Karpas-422 (cell line): ENCODE measurements at regions not wholly inside any gene's neighbourhood (a gene's known extent, or its start where the extent isn't known, plus 50 kb on each side); places are given as distances from the start of the nearest gene placed in this dataset.

ENCODE experiments used
- DNase-seq: peaks from one replicate; pipeline ENCODE4 v3.0.0-alpha.2; 2015
- H2AFZ ChIP-seq: fragments of 200-600 bp; sonication (generic); 2 replicates; pipeline ENCODE4 v1.6.1; 2014; ENCODE audit warnings: antibody characterized with exemption, low read length, mixed read lengths
- H3K27ac ChIP-seq: fragments of 200-600 bp; sonication (generic); 2 replicates; pipeline ENCODE4 v1.5.1; 2014; ENCODE audit warnings: mild to moderate bottlenecking, low read length, moderate library complexity
- H3K27me3 ChIP-seq: fragments of 200-600 bp; sonication (generic); 2 replicates; pipeline ENCODE4 v1.6.1; 2014; ENCODE audit warnings: low read length, mixed read lengths
- H3K36me3 ChIP-seq: fragments of 200-600 bp; sonication (generic); 2 replicates; pipeline ENCODE4 v1.6.1; 2014; ENCODE audit warnings: low read length, mixed read lengths; ENCODE audit not compliant: insufficient read depth
- H3K4me1 ChIP-seq: fragments of 200-600 bp; sonication (generic); 2 replicates; pipeline ENCODE4 v1.6.1; 2014; ENCODE audit warnings: mild to moderate bottlenecking, low read length, mixed read lengths
- H3K4me2 ChIP-seq: fragments of 200-600 bp; sonication (generic); 2 replicates; pipeline ENCODE4 v1.6.1; 2014; ENCODE audit warnings: low read length, low read depth, mild to moderate bottlenecking; ENCODE audit not compliant: poor library complexity, severe bottlenecking
- H3K4me3 ChIP-seq: fragments of 200-600 bp; sonication (generic); 2 replicates; pipeline ENCODE4 v1.5.1; 2014; ENCODE audit warnings: mild to moderate bottlenecking, antibody characterized with exemption, low read length, mixed read lengths
- H3K79me2 ChIP-seq: fragments of 200-600 bp; sonication (generic); 2 replicates; pipeline ENCODE4 v1.6.1; 2014; ENCODE audit warnings: mild to moderate bottlenecking, low read length, mixed read lengths
- H3K9ac ChIP-seq: fragments of 200-600 bp; sonication (generic); 2 replicates; pipeline ENCODE4 v1.6.0; 2014; ENCODE audit warnings: low read length
- H3K9me2 ChIP-seq: fragments of 200-600 bp; sonication (generic), shearing (Covaris generic); replicated peaks from 2 replicates; pipeline ENCODE4 v1.6.0; 2014; ENCODE audit warnings: mild to moderate bottlenecking, low read length, moderate library complexity; ENCODE audit not compliant: insufficient read depth
- H3K9me3 ChIP-seq: fragments of 300-700, 200-600 bp; sonication (generic); 2 replicates; pipeline ENCODE4 v1.6.1; 2014; ENCODE audit warnings: low read length, mixed read lengths
- H4K20me1 ChIP-seq: fragments of 200-600 bp; sonication (generic); 2 replicates; pipeline ENCODE4 v1.6.1; 2014; ENCODE audit warnings: mild to moderate bottlenecking, antibody characterized with exemption, low read length, low read depth; ENCODE audit not compliant: insufficient read depth

DNA sequence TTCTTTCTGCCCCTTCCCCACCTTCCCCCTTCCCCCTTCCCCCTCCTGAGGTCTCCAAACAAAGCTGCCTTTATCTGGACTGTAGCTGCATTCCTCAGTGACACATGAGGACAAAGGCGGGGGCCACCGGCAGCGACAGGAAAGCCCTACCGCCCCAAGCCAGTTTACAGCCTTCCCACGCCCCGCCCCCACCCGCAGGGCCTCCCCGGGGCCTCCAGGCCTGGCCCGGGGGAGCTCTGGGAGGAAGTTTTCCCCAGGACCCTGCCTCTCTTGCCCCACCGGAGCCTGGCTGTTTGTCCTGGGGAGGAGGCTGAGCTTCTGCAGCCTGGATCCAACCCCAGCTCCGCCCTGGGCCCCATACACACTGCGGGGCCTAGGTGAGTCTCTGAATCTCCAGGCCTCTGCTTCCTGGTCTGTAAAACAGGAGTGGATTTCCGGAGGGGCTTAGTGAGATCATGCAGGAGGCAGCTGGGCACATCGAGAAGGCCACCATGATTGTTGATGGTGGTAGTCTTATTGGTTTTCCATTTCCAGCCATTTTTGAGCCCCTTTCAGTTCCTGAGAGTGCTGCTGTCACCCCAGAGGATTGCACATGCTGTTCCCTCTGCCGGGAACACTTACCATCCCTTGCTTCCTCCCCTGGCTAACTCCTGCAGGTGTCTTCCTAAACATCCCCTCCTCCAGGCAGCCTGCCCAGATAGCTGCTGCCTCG lies 130.7 kb downstream of the MN1 start:
- H3K27ac ChIP-seq = no peak overlapping the region
- no peak overlapping the region for H3K9ac ChIP-seq
- no peak overlapping the region for H2AFZ ChIP-seq
- H3K9me3 ChIP-seq = no peaks in the 10 kb centered on the region
- no peaks in the 10 kb centered on the region for H3K36me3 ChIP-seq
- no peak overlapping the region for H3K4me3 ChIP-seq
- no peaks in the 10 kb centered on the region for H3K27me3 ChIP-seq
- DNase-seq = no peak
- no peaks in the 10 kb centered on the region for H4K20me1 ChIP-seq
- H3K9me2 ChIP-seq = no peaks in the 10 kb centered on the region
- no peak overlapping the region for H3K4me2 ChIP-seq
- H3K79me2 ChIP-seq = no peaks in the 10 kb centered on the region
- peaks cover 10% of the 10 kb centered on the region for H3K4me1 ChIP-seq

DNA sequence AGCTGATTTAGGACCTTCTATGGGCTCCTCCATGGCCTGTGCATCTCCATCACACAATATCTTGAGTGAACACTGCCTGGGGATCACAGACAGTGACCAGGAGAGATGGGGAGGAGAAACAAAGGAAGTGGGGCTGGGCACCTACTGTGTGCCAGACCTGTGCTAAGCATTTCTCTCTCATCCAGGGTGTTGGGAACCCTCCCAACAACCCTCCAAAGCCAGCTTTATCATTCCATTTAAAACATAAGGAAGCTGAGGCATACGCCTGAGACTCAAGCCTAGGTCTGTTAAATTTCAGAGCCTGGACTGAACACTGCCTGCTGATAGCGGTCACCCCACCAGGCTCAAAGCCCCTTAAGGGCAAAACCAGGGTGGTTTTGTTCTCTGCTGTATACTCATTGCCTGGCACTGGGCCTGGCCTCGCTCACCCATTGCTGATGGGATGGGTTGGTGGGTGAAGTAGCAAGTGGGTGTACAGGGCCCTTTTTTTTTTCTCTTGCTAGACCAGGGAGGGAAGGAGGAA lies 130.1 kb downstream of the MN1 start:
- no peak overlapping the region for H2AFZ ChIP-seq
- no peaks in the 10 kb centered on the region for H3K36me3 ChIP-seq
- H4K20me1 ChIP-seq = no peaks in the 10 kb centered on the region
- no peaks in the 10 kb centered on the region for H3K9me2 ChIP-seq
- H3K27me3 ChIP-seq = no peaks in the 10 kb centered on the region
- no peak overlapping the region for H3K4me3 ChIP-seq
- no peak overlapping the region for H3K27ac ChIP-seq
- H3K4me1 ChIP-seq = peaks cover 10% of the 10 kb centered on the region
- no peaks in the 10 kb centered on the region for H3K9me3 ChIP-seq
- H3K4me2 ChIP-seq = no peak overlapping the region
- H3K9ac ChIP-seq = no peak overlapping the region
- H3K79me2 ChIP-seq = no peaks in the 10 kb centered on the region
- no peak for DNase-seq

DNA sequence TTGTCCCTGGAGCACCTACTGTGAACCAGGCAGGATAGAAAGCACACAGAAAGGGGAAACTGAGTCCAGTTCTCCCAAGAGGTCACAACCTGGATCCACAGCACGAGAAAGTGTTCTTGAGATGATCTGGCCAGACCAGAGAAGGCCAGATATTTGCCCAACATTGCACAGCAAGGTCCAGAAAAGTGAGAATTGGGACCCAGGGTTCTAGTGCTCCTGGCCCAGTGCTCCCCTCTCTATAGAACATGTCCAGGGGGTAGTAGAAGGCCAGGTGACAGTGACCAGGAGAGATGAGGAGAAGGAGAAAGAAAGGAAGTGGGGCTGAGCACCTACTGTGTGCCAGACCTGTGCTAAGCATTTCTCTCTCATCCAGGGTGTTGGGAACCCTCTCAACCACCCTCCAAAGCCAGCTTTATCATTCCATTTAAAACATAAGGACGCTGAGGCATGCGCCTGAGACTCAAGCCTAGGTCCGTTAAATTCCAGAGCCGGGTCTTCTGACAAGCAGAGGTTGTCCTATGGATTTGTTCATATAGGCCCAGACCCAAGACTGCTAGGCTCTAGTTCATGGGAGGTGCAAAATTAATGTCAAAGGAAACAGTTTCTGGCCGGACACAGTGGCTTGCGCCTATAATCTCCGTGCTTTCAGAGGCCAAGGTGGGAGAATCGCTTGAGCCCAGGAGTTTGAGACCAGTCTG lies 128.7 kb downstream of the MN1 start:
- Histone ChIP-seq H3K9me2 (no peaks in the 10 kb centered on the region), H3K4me3 (no peak overlapping the region), H3K36me3 (no peaks in the 10 kb centered on the region), H3K27ac (no peak overlapping the region), H3K9me3 (no peaks in the 10 kb centered on the region), H3K27me3 (no peaks in the 10 kb centered on the region), H4K20me1 (no peaks in the 10 kb centered on the region), H3K9ac (no peak overlapping the region), H2AFZ (no peak overlapping the region), H3K4me1 (peaks cover 10% of the 10 kb centered on the region), H3K4me2 (no peak overlapping the region), H3K79me2 (no peaks in the 10 kb centered on the region)
- no peak for DNase-seq

DNA sequence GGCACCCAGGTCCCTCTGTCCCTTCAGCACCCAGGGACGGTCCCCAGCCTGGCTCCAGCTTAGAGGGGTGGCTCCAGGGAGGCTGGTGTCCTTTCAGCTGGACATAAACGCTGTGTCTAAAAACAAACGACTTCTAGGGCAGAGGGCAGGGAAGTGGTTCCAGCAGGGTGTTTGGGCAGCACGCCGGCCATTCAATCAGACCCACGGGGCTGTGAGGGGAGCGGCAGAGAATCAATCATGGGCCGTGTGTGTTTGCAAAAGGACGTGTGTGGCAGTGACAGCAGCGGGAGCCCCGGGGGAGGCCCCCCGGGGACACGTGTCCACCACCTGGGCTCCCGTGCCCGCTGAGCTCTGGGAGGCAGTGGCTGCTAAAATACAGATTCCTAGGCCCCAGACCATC lies 127.7 kb downstream of the MN1 start:
- H4K20me1 ChIP-seq = no peaks in the 10 kb centered on the region
- no peaks in the 10 kb centered on the region for H3K36me3 ChIP-seq
- H3K4me1 ChIP-seq = peaks cover 10% of the 10 kb centered on the region
- no peaks in the 10 kb centered on the region for H3K79me2 ChIP-seq
- H2AFZ ChIP-seq = no peak overlapping the region
- DNase-seq = no peak
- no peaks in the 10 kb centered on the region for H3K9me3 ChIP-seq
- no peak overlapping the region for H3K9ac ChIP-seq
- H3K27ac ChIP-seq = no peak overlapping the region
- no peak overlapping the region for H3K4me2 ChIP-seq
- H3K9me2 ChIP-seq = no peaks in the 10 kb centered on the region
- H3K4me3 ChIP-seq = no peak overlapping the region
- H3K27me3 ChIP-seq = no peaks in the 10 kb centered on the region

DNA sequence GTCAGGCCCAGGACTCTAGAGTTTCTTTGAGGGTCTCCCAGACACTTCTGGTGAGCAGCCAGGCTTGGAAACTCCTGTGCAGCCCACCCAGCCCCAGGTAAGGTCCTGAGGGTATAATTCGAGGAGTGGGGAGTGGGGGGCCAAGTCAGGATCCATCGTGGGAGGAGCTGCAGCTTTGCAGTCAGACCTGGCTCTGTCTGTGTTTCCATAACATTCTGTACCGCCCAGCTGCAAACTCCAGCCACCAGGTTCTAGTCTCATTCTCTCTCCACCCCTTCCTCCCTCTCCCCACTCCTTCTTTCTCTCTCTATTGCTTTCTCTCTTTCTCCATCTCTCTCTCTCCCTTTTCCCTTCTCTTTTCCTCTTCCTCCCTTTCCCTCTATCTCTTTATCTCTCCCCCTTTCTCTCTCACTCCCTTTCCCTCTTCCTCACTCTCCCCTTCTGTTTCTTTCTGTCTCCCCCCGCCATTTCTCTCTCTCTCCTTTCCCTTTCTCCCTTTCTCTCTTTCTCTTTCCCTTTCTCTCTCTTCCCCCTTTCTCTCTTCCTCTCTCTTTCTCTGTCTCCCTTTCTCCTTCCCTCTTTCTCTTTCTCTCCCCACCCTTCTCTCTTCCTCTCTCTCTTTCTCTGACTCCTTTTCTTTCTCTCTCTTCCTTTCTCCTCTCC lies 127.2 kb downstream of the MN1 start:
- H3K27ac ChIP-seq = no peak overlapping the region
- no peak overlapping the region for H3K4me2 ChIP-seq
- H3K4me3 ChIP-seq = no peak overlapping the region
- H3K27me3 ChIP-seq = no peaks in the 10 kb centered on the region
- no peaks in the 10 kb centered on the region for H3K9me3 ChIP-seq
- DNase-seq = no peak
- no peaks in the 10 kb centered on the region for H4K20me1 ChIP-seq
- H3K9ac ChIP-seq = no peak overlapping the region
- peaks cover 4% of the 10 kb centered on the region for H3K4me1 ChIP-seq
- no peaks in the 10 kb centered on the region for H3K79me2 ChIP-seq
- no peaks in the 10 kb centered on the region for H3K36me3 ChIP-seq
- no peaks in the 10 kb centered on the region for H3K9me2 ChIP-seq
- no peak overlapping the region for H2AFZ ChIP-seq

DNA sequence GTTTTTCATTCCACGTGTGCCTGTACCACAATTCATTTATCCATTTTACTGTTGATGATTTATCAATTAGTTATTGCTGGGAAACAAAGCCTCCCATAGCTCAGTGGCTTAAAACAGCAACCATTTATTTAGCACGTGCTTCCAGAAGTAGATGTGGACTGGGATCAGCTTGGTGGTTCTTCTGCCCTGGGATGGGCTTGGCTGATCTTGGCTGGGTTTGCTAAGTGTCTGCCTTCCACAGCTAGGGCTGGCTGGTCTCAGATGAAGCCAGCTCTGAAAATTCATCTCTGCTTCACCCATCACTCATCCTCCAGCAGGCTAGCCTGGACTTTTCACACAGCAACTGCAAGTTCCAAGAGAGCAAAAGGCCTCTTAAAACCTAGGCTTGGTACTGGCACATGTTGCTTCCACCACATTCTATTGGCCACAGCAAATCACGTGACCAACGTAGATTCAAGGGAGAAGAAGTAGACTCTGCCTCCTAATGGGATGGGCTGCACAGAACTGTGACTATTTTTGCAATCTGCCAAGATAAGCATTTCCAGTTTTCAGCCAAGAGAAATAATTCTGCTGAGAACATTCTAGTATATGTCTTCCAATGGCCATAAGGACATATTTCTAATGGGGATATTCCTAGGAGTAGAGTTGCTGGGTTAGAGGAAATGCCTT lies 124.9 kb downstream of the MN1 start:
- Histone ChIP-seq H3K9me2 (no peaks in the 10 kb centered on the region), H3K4me3 (no peak overlapping the region), H3K27ac (no peak overlapping the region), H3K4me2 (no peak overlapping the region), H4K20me1 (no peaks in the 10 kb centered on the region), H3K27me3 (no peaks in the 10 kb centered on the region), H3K9me3 (no peaks in the 10 kb centered on the region), H3K4me1 (no peaks in the 10 kb centered on the region), H3K9ac (no peak overlapping the region), H3K79me2 (no peaks in the 10 kb centered on the region), H3K36me3 (no peaks in the 10 kb centered on the region), H2AFZ (no peak overlapping the region)
- DNase-seq = peak; percentile 48

DNA sequence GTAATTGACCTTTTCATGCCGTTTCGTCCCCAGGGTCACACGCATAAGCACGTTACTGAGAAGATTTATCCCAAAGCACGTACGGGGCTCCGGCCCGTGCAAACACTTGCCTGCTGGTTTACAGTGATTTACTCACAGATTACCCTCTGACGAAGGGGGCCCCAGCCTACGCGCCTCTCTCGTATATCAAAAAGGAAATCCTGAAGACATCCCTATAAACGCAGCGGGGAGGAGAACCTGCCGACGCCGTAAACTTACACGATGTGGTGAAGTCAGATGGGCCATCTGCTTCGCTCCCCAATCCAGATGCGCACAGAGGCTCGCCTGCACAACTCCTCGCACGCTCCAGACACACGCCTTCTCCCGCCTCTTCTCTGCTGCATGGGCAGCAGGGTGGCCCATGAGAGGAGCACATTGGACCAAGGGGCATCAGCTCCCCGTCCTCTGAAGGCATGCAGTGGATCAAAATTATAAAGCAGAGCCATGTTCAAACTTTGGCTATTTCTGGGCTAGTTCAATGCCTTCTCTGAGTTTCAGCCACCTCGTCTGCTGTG lies 123.6 kb downstream of the MN1 start:
- no peaks in the 10 kb centered on the region for H4K20me1 ChIP-seq
- no peak overlapping the region for H3K4me3 ChIP-seq
- no peaks in the 10 kb centered on the region for H3K4me1 ChIP-seq
- no peak for DNase-seq
- H3K4me2 ChIP-seq = no peak overlapping the region
- H3K27me3 ChIP-seq = no peaks in the 10 kb centered on the region
- H3K27ac ChIP-seq = no peak overlapping the region
- H2AFZ ChIP-seq = no peak overlapping the region
- no peaks in the 10 kb centered on the region for H3K79me2 ChIP-seq
- H3K36me3 ChIP-seq = no peaks in the 10 kb centered on the region
- no peaks in the 10 kb centered on the region for H3K9me3 ChIP-seq
- no peak overlapping the region for H3K9ac ChIP-seq
- no peaks in the 10 kb centered on the region for H3K9me2 ChIP-seq

DNA sequence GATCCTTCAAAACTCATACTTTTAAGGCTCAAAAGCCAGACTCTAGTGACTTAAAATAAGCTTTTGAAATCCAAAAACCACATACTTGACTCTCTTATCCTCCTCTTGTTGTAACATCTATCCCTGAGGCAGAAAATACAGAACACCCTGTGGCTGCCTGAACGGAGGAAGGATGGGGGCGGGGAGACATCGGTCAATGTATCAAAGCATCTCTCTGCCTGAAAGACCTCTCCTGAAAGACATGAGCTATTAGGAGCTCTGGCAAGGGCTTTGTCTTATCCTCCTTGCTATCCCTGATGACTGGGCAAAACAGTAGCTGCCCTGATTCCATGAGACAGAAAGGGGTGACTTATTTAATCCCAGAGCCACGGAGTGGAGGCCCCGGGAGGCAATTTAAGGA lies 122.4 kb downstream of the MN1 start:
- H2AFZ ChIP-seq = no peak overlapping the region
- no peaks in the 10 kb centered on the region for H3K9me2 ChIP-seq
- no peak overlapping the region for H3K27ac ChIP-seq
- H3K4me2 ChIP-seq = no peak overlapping the region
- H3K4me1 ChIP-seq = no peaks in the 10 kb centered on the region
- H3K79me2 ChIP-seq = no peaks in the 10 kb centered on the region
- no peaks in the 10 kb centered on the region for H3K36me3 ChIP-seq
- H3K4me3 ChIP-seq = no peak overlapping the region
- no peaks in the 10 kb centered on the region for H3K27me3 ChIP-seq
- no peaks in the 10 kb centered on the region for H3K9me3 ChIP-seq
- H4K20me1 ChIP-seq = no peaks in the 10 kb centered on the region
- DNase-seq = no peak
- no peak overlapping the region for H3K9ac ChIP-seq
